Cardiac fibroblast (primary cell): ENCODE measurements at regions not wholly inside any gene's neighbourhood (a gene's known extent, or its start where the extent isn't known, plus 50 kb on each side); places are given as distances from the start of the nearest gene placed in this dataset.

Experiments used
- DNase-seq, 2 donors: peaks; one replicate each; pipeline versions ENCODE4 v3.0.0 to v3.0.0-alpha.2; 2010; ENCODE audit warnings: low read depth in 2 of 2
- H3K4me3 ChIP-seq, 2 donors: replicated peaks in 1 of 2; 1 replicate in 1 of 2; 2 replicates in 1 of 2; pipeline ENCODE4 v1.5.1; 2011; ENCODE audit warnings: low read depth in 2 of 2, low read length in 2 of 2, mild to moderate bottlenecking in 2 of 2, moderate library complexity in 1 of 2
- TF ChIP-seq, protein P1 (sequence below): IDR thresholded peaks from one replicate; pipeline ENCODE4 v1.5.1; 2011; ENCODE audit warnings: low read depth, mild to moderate bottlenecking, low read length, inconsistent platforms

DNA sequence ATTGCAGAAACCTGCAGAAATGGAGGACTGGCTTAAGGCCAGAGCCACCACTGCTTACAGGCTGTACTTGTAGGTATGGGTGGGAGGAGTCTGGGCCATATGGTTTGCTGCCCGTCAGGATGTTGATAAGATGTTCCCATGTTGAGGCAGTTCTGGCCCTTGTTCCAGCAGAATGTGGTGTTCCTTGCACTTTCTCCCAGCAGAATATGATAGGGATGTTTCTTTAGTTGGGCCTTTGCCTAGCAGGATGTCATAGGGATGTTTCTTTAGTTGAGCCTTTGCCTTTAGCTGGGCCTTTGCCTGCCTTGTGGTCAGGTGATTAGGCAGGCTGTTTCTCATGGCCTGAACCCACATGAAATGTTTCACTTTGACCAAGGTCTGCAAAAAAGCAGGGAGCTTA lies 139.1 kb upstream of the PAQR3 start:
- no peak overlapping the region for H3K4me3 ChIP-seq
- peak in 1 of 2 donors; percentile 32 for DNase-seq
- TF ChIP-seq, protein P1, sequence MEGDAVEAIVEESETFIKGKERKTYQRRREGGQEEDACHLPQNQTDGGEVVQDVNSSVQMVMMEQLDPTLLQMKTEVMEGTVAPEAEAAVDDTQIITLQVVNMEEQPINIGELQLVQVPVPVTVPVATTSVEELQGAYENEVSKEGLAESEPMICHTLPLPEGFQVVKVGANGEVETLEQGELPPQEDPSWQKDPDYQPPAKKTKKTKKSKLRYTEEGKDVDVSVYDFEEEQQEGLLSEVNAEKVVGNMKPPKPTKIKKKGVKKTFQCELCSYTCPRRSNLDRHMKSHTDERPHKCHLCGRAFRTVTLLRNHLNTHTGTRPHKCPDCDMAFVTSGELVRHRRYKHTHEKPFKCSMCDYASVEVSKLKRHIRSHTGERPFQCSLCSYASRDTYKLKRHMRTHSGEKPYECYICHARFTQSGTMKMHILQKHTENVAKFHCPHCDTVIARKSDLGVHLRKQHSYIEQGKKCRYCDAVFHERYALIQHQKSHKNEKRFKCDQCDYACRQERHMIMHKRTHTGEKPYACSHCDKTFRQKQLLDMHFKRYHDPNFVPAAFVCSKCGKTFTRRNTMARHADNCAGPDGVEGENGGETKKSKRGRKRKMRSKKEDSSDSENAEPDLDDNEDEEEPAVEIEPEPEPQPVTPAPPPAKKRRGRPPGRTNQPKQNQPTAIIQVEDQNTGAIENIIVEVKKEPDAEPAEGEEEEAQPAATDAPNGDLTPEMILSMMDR = no peak

DNA sequence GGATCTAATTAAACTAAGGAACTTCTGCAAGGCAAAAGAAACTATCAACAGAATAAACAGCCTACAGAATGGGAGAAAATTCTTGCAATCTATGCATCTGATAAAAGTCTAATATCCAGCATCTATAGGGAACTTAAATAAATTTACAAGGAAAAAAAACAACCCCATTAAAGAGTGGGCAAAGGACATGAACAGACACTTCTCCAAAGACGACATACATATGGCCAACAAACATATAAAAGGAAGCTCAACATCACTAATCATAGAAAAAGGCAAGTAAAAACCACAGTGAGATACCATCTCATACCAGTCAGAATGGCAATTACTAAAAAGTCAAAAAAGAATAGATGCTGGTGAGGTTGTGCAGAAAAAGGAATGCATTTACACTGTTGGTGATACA lies 134.8 kb upstream of the PAQR3 start:
- TF ChIP-seq, protein P1 = no peak
- DNase-seq = no peak
- no peak overlapping the region for H3K4me3 ChIP-seq

DNA sequence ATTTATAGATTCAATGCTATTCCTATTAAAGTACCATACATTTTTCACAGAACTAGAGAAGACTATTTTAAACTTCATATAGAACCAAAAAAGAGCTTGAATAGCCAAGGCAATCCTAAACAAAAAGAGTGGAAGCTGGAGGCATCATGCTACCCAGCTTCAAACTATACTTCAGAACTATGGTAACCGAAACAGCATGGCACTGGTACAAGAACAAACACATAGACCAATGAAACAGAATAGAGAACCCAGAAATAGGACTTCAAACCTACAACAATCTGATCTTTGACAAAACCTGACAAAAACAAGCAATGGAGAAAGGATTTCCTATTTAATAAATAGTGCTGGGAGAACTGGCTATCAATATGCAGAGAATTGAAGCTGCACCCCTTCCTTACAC lies 134.2 kb upstream of the PAQR3 start:
- DNase-seq = no peak
- H3K4me3 ChIP-seq = no peak overlapping the region
- TF ChIP-seq, protein P1 = no peak

DNA sequence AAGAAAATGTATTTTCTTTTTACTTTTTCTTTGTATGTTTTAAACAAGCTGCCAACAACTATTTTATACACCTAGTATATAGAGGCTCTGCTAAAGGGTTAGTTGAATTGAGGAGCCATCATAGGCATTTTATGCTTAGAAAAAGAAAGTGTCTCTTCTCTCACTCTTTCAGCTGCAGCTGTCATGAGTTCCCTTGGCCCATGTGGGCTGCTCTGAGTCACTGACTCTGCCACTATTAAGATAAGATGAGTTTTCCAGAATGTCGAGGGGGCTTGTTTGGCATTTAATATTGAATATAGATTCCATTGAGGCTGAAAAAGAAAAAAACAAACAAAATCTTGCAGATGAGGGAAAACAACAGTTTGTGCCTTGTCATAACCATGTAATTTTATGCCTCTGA lies 126.0 kb upstream of the PAQR3 start:
- TF ChIP-seq, protein P1 = no peak
- no peak for DNase-seq
- no peak overlapping the region for H3K4me3 ChIP-seq

DNA sequence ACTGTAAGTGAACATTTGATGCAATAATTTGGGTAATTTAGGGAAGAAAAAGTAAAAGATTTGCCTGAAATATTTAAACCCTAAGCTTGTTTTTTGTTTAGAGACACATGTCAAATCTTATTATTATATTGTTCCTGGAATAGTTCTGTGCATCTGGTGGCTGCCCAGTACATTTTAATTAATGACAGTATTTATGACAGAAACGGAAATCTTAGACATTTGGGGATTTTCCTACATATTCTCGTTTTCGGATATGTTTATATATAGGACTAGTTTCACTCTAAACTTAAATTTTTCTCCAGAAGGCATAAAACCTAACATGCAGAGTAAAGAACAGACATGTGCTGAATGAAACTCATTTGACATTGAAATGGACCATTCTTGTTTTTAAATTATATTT lies 125.6 kb upstream of the PAQR3 start:
- DNase-seq = no peak

DNA sequence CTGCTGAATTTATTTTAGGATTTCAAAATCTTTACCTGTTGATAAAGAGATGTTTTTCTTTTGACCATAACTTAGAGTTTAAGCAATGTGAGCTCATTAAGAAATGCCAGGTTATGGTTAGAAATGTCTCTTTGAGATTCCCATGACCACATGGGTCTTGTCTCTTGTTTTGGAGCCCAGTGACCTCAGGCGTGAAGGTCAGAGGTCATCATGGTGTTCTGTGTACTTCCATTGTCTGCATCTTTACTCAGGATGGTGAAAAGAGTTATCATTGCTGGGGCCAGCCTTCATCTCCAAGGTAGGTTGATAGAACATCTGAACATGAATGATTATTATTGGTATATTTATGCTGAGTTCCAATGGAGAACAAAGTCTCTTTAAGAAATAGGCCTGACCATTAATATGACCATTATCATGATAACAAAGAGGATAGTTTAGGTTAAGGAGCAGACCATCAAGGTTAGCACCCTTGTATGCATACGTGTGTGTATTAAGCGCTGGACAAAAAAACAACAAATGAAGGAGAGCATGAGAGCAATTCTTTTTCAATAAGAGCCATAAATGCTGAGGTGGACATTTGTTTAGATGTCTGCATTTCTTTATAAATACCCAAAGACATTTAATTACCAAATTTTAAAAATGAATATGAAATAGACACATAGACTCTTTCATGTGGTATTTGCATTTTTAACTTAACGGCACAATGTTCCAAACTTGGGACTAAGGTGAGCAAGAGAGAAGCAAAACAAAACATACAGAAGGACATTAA lies 120.6 kb upstream of the PAQR3 start:
- DNase-seq = no peak
- H3K4me3 ChIP-seq = no peak overlapping the region
- TF ChIP-seq, protein P1 = no peak

More for the DNA sequence above, 125.6 kb upstream of the PAQR3 start:
- TF ChIP-seq, protein P1 = no peak
- no peak overlapping the region for H3K4me3 ChIP-seq

DNA sequence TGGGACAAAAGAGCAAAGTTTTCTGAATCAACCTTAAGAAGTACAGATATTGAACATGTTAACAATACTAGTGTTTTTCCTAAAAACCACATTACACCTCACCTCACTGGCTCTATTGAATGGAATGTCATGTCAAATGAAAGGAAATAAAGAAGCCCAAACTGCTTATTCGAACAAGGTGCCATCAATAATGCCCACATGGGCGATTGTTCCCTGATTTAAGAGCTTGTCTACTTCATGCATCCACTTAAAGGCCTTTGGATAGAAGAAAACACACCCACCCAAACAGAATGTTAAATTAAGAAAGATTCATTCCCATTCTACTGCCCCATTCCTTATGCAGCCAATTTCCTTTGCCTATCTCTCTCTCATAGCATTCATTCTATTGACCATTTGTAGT lies 118.5 kb upstream of the PAQR3 start:
- no peak overlapping the region for H3K4me3 ChIP-seq
- DNase-seq = no peak
- TF ChIP-seq, protein P1 = no peak
